HepG2 (cell line): ENCODE measurements at regions not wholly inside any gene's neighbourhood (a gene's known extent, or its start where the extent isn't known, plus 50 kb on each side); places are given as distances from the start of the nearest gene placed in this dataset.

ENCODE experiments used
- ATAC-seq: fragments of 200-7000 bp; cut with Tn5 transposase; 3 replicates; pipeline ENCODE4 v1.9.1; 2020; ENCODE audit warnings: mild to moderate bottlenecking, moderate library complexity
- BruUV-seq: library from RNA; stranded (reverse); fragments of 400-500 nt; replicated peaks from 2 replicates; lab custom pipeline; 2021; lab: Mats Ljungman, UMichigan
- CTCF ChIA-PET: fragments of 300-600 bp; formaldehyde crosslinking; extraction: SDS; loops from one replicate; lab custom pipeline; 2021; ENCODE audit warnings: low total read pairs, inconsistent platforms, low intra/inter-chr PET ratio; lab: Yijun Ruan, JAX
- POLR2A ChIA-PET: fragments of 350-600 bp; sonication (Branson Sonifier 250); formaldehyde crosslinking; loops from one replicate; lab custom pipeline; 2020; ENCODE audit warnings: antibody characterized with exemption, inconsistent platforms; lab: Yijun Ruan, JAX
- DNase-seq: peaks from one replicate; pipeline ENCODE4 v3.0.0-alpha.2; 2015; ENCODE audit warnings: low spot score
- FAIRE-seq: peaks from 3 replicates; lab custom pipeline; 2011; peaks lifted over from hg19 to GRCh38; lab: Jason Lieb, UNC
- H2AFZ ChIP-seq: one replicate; pipeline ENCODE4 v1.6.1; 2011; ENCODE audit warnings: low read length, inconsistent platforms
- H3K27ac ChIP-seq: fragments of 300-600 bp; 3 replicates; pipeline ENCODE4 v1.8.0; 2011; ENCODE audit warnings: mixed run types, mild to moderate bottlenecking, mixed read lengths, low read length, inconsistent platforms; ENCODE audit not compliant: insufficient read depth; ENCODE audit errors: extremely low read length
- H3K27me3 ChIP-seq, 2 experiments: fragments of 200-600 bp in 1 of 2; 2 replicates in 1 of 2; 3 replicates in 1 of 2; pipeline versions ENCODE4 v1.6.0 to v1.8.0; 2011; ENCODE audit warnings: low read length in 2 of 2, mild to moderate bottlenecking in 2 of 2, moderate library complexity in 2 of 2, inconsistent platforms in 1 of 2; ENCODE audit not compliant: insufficient read depth in 2 of 2, control insufficient read depth in 1 of 2
- H3K36me3 ChIP-seq, 2 experiments: fragments of 200-600 bp in 1 of 2; replicated peaks in 1 of 2; 2 replicates in 1 of 2; 3 replicates in 1 of 2; pipeline versions ENCODE4 v1.5.1 to v1.8.0; 2011; ENCODE audit warnings: low read length in 2 of 2, inconsistent platforms in 1 of 2; ENCODE audit not compliant: insufficient read depth in 2 of 2, control insufficient read depth in 1 of 2
- H3K4me1 ChIP-seq: 2 replicates; pipeline ENCODE4 v1.5.1; 2012; ENCODE audit warnings: low read length, inconsistent platforms; ENCODE audit not compliant: insufficient read depth
- H3K4me2 ChIP-seq: 2 replicates; pipeline ENCODE4 v1.6.0; 2011; ENCODE audit warnings: low read depth, low read length, inconsistent platforms
- H3K4me3 ChIP-seq, 3 experiments: fragments of 200-600 bp in 1 of 3; sonication (generic), shearing (Covaris generic) in 1 of 3; replicated peaks in 1 of 3; 2 replicates each; pipeline ENCODE4 v1.5.1; 2011 to 2016; ENCODE audit warnings: low read length in 3 of 3, inconsistent platforms in 2 of 3, low read depth in 2 of 3, mild to moderate bottlenecking in 2 of 3, control low read depth in 1 of 3, mixed read lengths in 1 of 3; ENCODE audit not compliant: insufficient read depth in 1 of 3
- H3K79me2 ChIP-seq: one replicate; pipeline ENCODE4 v1.6.1; 2011; ENCODE audit warnings: low read length, inconsistent platforms; ENCODE audit not compliant: insufficient read depth
- H3K9ac ChIP-seq: 2 replicates; pipeline ENCODE4 v1.6.0; 2011; ENCODE audit warnings: mild to moderate bottlenecking, low read depth, low read length, inconsistent platforms; ENCODE audit not compliant: insufficient read depth
- H3K9me3 ChIP-seq: 2 replicates; pipeline ENCODE4 v1.5.1; 2012; ENCODE audit warnings: mild to moderate bottlenecking, low read length
- H4K20me1 ChIP-seq: 2 replicates; pipeline ENCODE4 v1.6.0; 2011; ENCODE audit warnings: inconsistent platforms, mild to moderate bottlenecking, low read length, moderate library complexity; ENCODE audit not compliant: insufficient read depth
- AKAP8 ChIP-seq: sonication (generic); formaldehyde crosslinking; IDR thresholded peaks from 2 replicates; pipeline ENCODE4 v1.5.1; 2020; ENCODE audit warnings: mild to moderate bottlenecking, missing genetic modification reagents
- ISL2 ChIP-seq: sonication (generic); formaldehyde crosslinking; IDR thresholded peaks from 2 replicates; pipeline ENCODE4 v1.5.0; 2020; ENCODE audit warnings: missing genetic modification reagents
- MED1 ChIP-seq: sonication (generic); formaldehyde crosslinking; IDR thresholded peaks from 2 replicates; pipeline ENCODE4 v1.4.0; 2020; ENCODE audit warnings: missing genetic modification reagents
- MTF2 ChIP-seq: sonication (generic); formaldehyde crosslinking; IDR thresholded peaks from 2 replicates; pipeline ENCODE4 v1.5.0; 2020; ENCODE audit warnings: missing genetic modification reagents, borderline replicate concordance
- NCOA1 ChIP-seq: sonication (generic); formaldehyde crosslinking; IDR thresholded peaks from 2 replicates; pipeline ENCODE4 v1.9.0; 2021; ENCODE audit warnings: missing genetic modification reagents
- POLR2AphosphoS2 ChIP-seq: IDR thresholded peaks from 2 replicates; pipeline ENCODE4 v1.6.1; 2011; ENCODE audit warnings: low read depth, low read length, improper control_type of control experiment
- PRPF4 ChIP-seq: fragments of 200-400 bp; formaldehyde crosslinking; IDR thresholded peaks from 2 replicates; pipeline ENCODE4 v1.6.1; 2016; ENCODE audit warnings: low read length, low read depth; ENCODE audit not compliant: poor library complexity, severe bottlenecking
- SMC3 ChIP-seq: IDR thresholded peaks from 2 replicates; pipeline ENCODE4 v1.6.1; 2011; ENCODE audit warnings: low read length, improper control_type of control experiment
- ZBTB8A ChIP-seq: sonication (generic); formaldehyde crosslinking; IDR thresholded peaks from 2 replicates; pipeline ENCODE4 v1.4.0; 2020; ENCODE audit warnings: mild to moderate bottlenecking, low read depth, missing genetic modification reagents, borderline replicate concordance
- ZFP1 ChIP-seq: IDR thresholded peaks from 2 replicates; pipeline ENCODE4 v1.6.1; 2016
- ZNF12 ChIP-seq: sonication (generic); formaldehyde crosslinking; IDR thresholded peaks from 2 replicates; pipeline ENCODE4 v1.5.0; 2020; ENCODE audit warnings: missing genetic modification reagents
- ZNF816 ChIP-seq: sonication (generic); formaldehyde crosslinking; IDR thresholded peaks from 2 replicates; pipeline ENCODE4 v1.8.0; 2022; ENCODE audit warnings: missing genetic modification reagents, mild to moderate bottlenecking, borderline replicate concordance
- ZNF83 ChIP-seq: sonication (generic); formaldehyde crosslinking; IDR thresholded peaks from 2 replicates; pipeline ENCODE4 v1.4.0; 2020; ENCODE audit warnings: missing genetic modification reagents, mild to moderate bottlenecking, borderline replicate concordance
- ZSCAN31 ChIP-seq: sonication (generic); formaldehyde crosslinking; IDR thresholded peaks from 2 replicates; pipeline ENCODE4 v1.5.0; 2020; ENCODE audit warnings: low read depth, mild to moderate bottlenecking, missing genetic modification reagents
- WGBS: methylation state at CpG from one replicate; pipeline ENCODE4 v1.1.6; 2017; ENCODE audit warnings: low lambda C conversion rate; 5-methylcytosine and 5-hydroxymethylcytosine counted together
- in situ Hi-C: cut with HindIII; loops from 2 replicates; pipeline ENCODE4 v1.10.0; 2017; ENCODE audit warnings: low pct_unique_long_range_greater_than_20kb; ENCODE audit not compliant: extremely low pct_ligation_motif_present
- intact Hi-C: fragments of 100-400 bp; cut with micrococcal nuclease; formaldehyde crosslinking; loops from one replicate; pipeline ENCODE4 v1.10.0; 2022; ENCODE audit not compliant: unreplicated experiment
- TF ChIP-seq, protein P1 (sequence below): sonication (generic); formaldehyde crosslinking; IDR thresholded peaks from 2 replicates; pipeline ENCODE4 v1.5.0; 2020; ENCODE audit warnings: missing genetic modification reagents
- TF ChIP-seq, protein P2 (sequence below): sonication (generic); formaldehyde crosslinking; IDR thresholded peaks from 2 replicates; pipeline ENCODE4 v1.5.1; 2020; ENCODE audit warnings: missing genetic modification reagents, mild to moderate bottlenecking, borderline replicate concordance
- TF ChIP-seq, protein P3 (sequence below): sonication (generic); formaldehyde crosslinking; IDR thresholded peaks from 2 replicates; pipeline ENCODE4 v1.5.0; 2020; ENCODE audit warnings: missing genetic modification reagents

DNA sequence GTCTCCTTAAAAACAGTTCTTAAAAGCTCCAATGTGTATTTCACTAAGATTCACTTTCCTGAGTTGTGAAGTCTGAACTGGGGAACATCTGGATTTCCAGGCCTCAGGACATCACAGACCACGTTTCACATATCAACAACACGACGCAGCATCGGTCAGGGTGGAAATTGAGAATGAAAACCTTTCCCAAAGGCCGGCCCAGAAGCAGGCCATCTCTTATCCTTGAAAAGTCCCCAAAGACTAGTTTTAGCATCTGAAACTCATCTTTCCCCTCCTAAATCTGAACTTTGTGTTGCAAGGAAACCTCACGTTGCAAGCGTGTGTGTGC lies 96.4 kb upstream of the COL5A1 start:
- CTCF ChIA-PET, result no interaction called here
- intact Hi-C loops, result no loop called here
- ATAC-seq, result no peak
- BruUV-seq, result no TSS peak
- no peaks in the 10 kb centered on the region for H3K79me2 ChIP-seq
- POLR2A ChIA-PET, result no interaction called here
- WGBS, result 34% methylated on average over 7 of the region's 7 CpGs
- DNase-seq, result no peak
- H3K27ac ChIP-seq, result no peak overlapping the region
- H3K36me3 ChIP-seq, result no peaks in the 10 kb centered on the region
- peaks cover 14 to 72% of the 10 kb centered on the region in 2 experiments; a peak in 4 of 5 replicates for H3K27me3 ChIP-seq
- TF ChIP-seq ZSCAN31 (CRISPR knock-in tag), result no peak
- TF ChIP-seq MTF2 (CRISPR knock-in tag), result no peak
- TF ChIP-seq, protein P1, sequence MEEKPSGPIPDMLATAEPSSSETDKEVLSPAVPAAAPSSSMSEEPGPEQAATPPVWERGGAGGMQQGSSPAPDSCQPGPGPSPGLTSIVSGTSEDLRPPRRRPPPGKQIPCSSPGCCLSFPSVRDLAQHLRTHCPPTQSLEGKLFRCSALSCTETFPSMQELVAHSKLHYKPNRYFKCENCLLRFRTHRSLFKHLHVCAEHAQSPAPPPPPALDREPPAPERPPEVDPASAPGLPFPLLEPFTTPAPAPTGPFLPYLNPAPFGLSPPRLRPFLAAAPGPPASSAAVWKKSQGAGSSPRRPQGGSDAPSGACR (CRISPR knock-in tag), result no peak
- H3K4me2 ChIP-seq, result no peak overlapping the region
- in situ Hi-C loops, result no loop called here
- no peak overlapping the region for H3K9ac ChIP-seq
- no peak overlapping the region for H3K4me3 ChIP-seq
- no peaks in the 10 kb centered on the region for H4K20me1 ChIP-seq
- no peak overlapping the region for H2AFZ ChIP-seq
- FAIRE-seq, result no peak
- no peaks in the 10 kb centered on the region for H3K9me3 ChIP-seq
- no peaks in the 10 kb centered on the region for H3K4me1 ChIP-seq

DNA sequence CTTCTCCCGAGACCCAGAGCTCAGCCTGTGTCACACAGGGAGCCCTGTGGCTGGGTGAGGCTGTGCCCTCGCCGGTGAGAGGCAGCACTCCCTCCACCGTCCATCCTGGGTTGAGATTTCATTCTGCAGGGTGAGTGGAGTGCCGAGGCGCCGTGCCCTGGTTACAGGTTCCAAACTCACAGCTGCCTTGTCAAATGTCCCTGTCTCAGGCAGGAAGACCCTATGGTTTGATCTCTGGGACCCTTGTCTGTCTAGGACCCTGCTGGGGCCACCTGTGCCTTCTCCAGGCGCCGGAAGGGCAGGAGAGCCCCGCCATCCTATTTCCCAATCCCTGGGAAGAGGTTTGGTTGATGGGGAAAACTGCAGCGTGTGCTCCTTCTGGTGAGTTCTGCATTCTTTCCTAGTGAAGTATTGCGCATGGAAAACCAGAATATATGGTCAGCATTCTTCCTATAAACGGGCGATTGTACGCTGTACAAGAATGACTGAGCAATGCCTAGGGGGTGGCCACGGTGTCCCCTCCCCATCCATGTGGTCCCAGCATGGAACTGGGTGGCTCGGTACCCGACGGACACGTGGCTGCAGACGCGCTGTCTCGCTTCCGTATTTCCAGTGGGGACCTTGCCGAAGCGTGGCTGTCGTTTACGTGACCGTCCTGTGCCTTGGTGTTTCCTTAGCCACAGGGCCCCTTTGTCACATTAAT lies 95.9 kb upstream of the COL5A1 start:
- in situ Hi-C loops, result no loop called here
- Histone ChIP-seq H3K27ac (no peak overlapping the region), H3K79me2 (no peaks in the 10 kb centered on the region), H2AFZ (no peak overlapping the region), H3K4me3 (no peak overlapping the region), H3K9me3 (no peaks in the 10 kb centered on the region), H4K20me1 (no peaks in the 10 kb centered on the region), H3K27me3 (peaks cover 11 to 72% of the 10 kb centered on the region in 2 experiments; a peak in 4 of 5 replicates), H3K9ac (no peak overlapping the region), H3K4me2 (no peak overlapping the region), H3K36me3 (no peaks in the 10 kb centered on the region), H3K4me1 (no peaks in the 10 kb centered on the region)
- POLR2A ChIA-PET, result no interaction called here
- no TSS peak for BruUV-seq
- FAIRE-seq, result no peak
- CTCF ChIA-PET, result no interaction called here
- intact Hi-C loops, result no loop called here
- no peak for DNase-seq
- 31% methylated on average over 12 of the region's 29 CpGs for WGBS
- ATAC-seq, result no peak
- TF ChIP-seq, protein P2, sequence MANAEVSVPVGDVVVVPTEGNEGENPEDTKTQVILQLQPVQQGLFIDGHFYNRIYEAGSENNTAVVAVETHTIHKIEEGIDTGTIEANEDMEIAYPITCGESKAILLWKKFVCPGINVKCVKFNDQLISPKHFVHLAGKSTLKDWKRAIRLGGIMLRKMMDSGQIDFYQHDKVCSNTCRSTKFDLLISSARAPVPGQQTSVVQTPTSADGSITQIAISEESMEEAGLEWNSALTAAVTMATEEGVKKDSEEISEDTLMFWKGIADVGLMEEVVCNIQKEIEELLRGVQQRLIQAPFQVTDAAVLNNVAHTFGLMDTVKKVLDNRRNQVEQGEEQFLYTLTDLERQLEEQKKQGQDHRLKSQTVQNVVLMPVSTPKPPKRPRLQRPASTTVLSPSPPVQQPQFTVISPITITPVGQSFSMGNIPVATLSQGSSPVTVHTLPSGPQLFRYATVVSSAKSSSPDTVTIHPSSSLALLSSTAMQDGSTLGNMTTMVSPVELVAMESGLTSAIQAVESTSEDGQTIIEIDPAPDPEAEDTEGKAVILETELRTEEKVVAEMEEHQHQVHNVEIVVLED (CRISPR knock-in tag), result no peak
- TF ChIP-seq NCOA1 (no peak), ZNF816 (CRISPR knock-in tag) (no peak), PRPF4 (no peak), ZFP1 (no peak), ZNF12 (CRISPR knock-in tag) (no peak), MED1 (CRISPR knock-in tag) (no peak), ISL2 (no peak), ZNF83 (CRISPR knock-in tag) (no peak), AKAP8 (CRISPR knock-in tag) (no peak), ZBTB8A (no peak), POLR2AphosphoS2 (no peak), SMC3 (no peak)
- TF ChIP-seq, protein P3, sequence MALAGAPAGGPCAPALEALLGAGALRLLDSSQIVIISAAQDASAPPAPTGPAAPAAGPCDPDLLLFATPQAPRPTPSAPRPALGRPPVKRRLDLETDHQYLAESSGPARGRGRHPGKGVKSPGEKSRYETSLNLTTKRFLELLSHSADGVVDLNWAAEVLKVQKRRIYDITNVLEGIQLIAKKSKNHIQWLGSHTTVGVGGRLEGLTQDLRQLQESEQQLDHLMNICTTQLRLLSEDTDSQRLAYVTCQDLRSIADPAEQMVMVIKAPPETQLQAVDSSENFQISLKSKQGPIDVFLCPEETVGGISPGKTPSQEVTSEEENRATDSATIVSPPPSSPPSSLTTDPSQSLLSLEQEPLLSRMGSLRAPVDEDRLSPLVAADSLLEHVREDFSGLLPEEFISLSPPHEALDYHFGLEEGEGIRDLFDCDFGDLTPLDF (CRISPR knock-in tag), result no peak
